ENCODE measurements at regions not wholly inside any gene's neighbourhood (a gene's known extent, or its start where the extent isn't known, plus 50 kb on each side); places are given as distances from the start of the nearest gene placed in this dataset.

GRCh38 chr6:44059359-44060346 lies 67.6 kb downstream of the MRPL14 start:
- TF ChIP-seq FOXP2 (optimal IDR thresholded peaks at IDR 0.05; ENCODE audit: borderline replicate concordance, extremely low read depth, extremely low read length, insufficient read depth) (no peak), REST (IDR thresholded peaks at IDR 0.05; ENCODE audit: insufficient read depth in 1 of 2, low read depth in 2 of 2, low read length in 2 of 2) (peak in 1 of 2 experiments; percentile 50; a peak in 1 of 4 replicates), TAF1 (IDR thresholded peaks at IDR 0.05; ENCODE audit: borderline replicate concordance, insufficient read depth, low read length) (no peak), SIN3A (IDR thresholded peaks at IDR 0.05; ENCODE audit: borderline replicate concordance, insufficient read depth, low read length) (no peak), POLR2AphosphoS5 (IDR thresholded peaks at IDR 0.05; ENCODE audit: low read depth, low read length) (no peak)

Data from PFSK-1 (cell line).